ENCODE measurements at regions not wholly inside any gene's neighbourhood (a gene's known extent, or its start where the extent isn't known, plus 50 kb on each side); places are given as distances from the start of the nearest gene placed in this dataset.

DNA sequence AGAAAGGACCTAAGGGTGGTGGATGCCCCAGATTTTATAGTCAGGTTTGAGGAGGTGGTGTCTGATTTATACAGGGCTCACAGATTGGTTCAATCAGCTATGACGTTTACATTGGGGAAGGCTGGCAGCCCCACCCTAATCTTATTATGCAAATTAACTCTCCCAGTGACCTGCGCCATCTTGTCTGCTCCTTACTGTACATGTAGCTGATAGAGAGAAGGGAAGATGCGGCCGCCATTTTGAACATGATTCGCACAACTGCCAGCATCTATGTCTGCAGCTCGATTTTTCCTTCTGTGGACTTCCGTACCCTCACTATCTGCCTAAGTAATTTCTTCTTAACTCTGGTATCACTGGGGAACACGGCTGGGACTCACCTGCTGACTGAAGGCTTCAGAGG is 619.0 kb upstream of the DPP6 start:
- no peaks in the 10 kb centered on the region for H4K20me1 ChIP-seq (ENCODE audit: insufficient read depth)
- no peaks in the 10 kb centered on the region for H3K9me2 ChIP-seq (ENCODE audit: insufficient read depth)
- H3K9ac ChIP-seq: no peak overlapping the region
- no peak overlapping the region for H3K4me2 ChIP-seq (ENCODE audit: unreplicated experiment)
- H3K4me1 ChIP-seq (ENCODE audit: insufficient read depth): no peaks in the 10 kb centered on the region
- no peaks in the 10 kb centered on the region for H3K27me3 ChIP-seq (replicated peaks; ENCODE audit: insufficient read depth)
- no peaks in the 10 kb centered on the region for H3K36me3 ChIP-seq (ENCODE audit: low read depth)
- TF ChIP-seq EZH2 (IDR thresholded peaks at IDR 0.05; ENCODE audit: insufficient read depth, poor library complexity, severe bottlenecking) (no peak), EZH2phosphoT487 (IDR thresholded peaks at IDR 0.05; ENCODE audit: insufficient read depth, low read depth) (no peak)
- no peaks in the 10 kb centered on the region for H3K9me3 ChIP-seq (ENCODE audit: low read depth)
- H3K4me3 ChIP-seq: no peak overlapping the region
- no peak overlapping the region for H2AFZ ChIP-seq
- no peak overlapping the region for H3K27ac ChIP-seq
- H3K79me2 ChIP-seq (ENCODE audit: insufficient read depth): no peaks in the 10 kb centered on the region
- WGBS, 2 experiments (ENCODE audit: low coverage in 1 of 2, low lambda C conversion rate in 2 of 2, missing lambda C conversion rate in 2 of 2): 31 to 37% methylated on average over 8 of the region's 8 CpGs
- in situ Hi-C loops (cut with MboI): no loop called here
- no peak for DNase-seq
- H3F3A ChIP-seq (ENCODE audit: insufficient read depth): no peaks in the 10 kb centered on the region

DNA sequence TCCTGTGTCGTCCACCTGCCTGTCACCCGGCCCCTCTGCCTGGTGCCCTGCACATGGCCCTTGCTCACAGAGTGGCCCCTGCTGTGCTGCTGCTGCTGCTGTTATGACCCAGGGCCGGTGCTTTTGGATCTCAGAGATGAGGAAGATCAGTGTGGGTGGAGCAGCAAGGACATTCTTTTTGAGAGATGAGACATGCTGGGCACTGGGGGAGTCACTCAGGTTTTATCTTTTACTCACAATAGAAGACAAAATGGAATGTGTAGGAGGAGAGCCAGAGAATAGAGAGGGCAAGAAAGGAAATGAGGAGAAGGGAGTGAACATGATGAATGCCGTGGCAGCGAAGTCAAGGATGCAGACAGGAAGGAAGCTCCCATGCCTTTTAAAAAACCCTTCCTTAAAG is 611.5 kb upstream of the DPP6 start:
- 25 to 42% methylated on average over 5 of the region's 5 CpGs for whole genome bisulfite sequencing, 2 experiments (ENCODE audit: low coverage in 1 of 2, low lambda C conversion rate in 2 of 2, missing lambda C conversion rate in 2 of 2)
- Histone ChIP-seq H3K36me3 (ENCODE audit: low read depth) (no peaks in the 10 kb centered on the region), H3K27ac (no peak overlapping the region), H3K4me3 (no peak overlapping the region), H3K79me2 (ENCODE audit: insufficient read depth) (no peaks in the 10 kb centered on the region), H3K27me3 (replicated peaks; ENCODE audit: insufficient read depth) (no peaks in the 10 kb centered on the region), H3K9me2 (ENCODE audit: insufficient read depth) (no peaks in the 10 kb centered on the region), H3K9me3 (ENCODE audit: low read depth) (no peaks in the 10 kb centered on the region), H4K20me1 (ENCODE audit: insufficient read depth) (no peaks in the 10 kb centered on the region), H2AFZ (no peak overlapping the region), H3K4me1 (ENCODE audit: insufficient read depth) (no peaks in the 10 kb centered on the region), H3K4me2 (ENCODE audit: unreplicated experiment) (no peak overlapping the region), H3K9ac (no peak overlapping the region), H3F3A (ENCODE audit: insufficient read depth) (no peaks in the 10 kb centered on the region)
- no peak for DNase-seq
- in situ Hi-C loops (cut with MboI): no loop called here
- TF ChIP-seq EZH2 (IDR thresholded peaks at IDR 0.05; ENCODE audit: insufficient read depth, poor library complexity, severe bottlenecking) (no peak), EZH2phosphoT487 (IDR thresholded peaks at IDR 0.05; ENCODE audit: insufficient read depth, low read depth) (no peak)

DNA sequence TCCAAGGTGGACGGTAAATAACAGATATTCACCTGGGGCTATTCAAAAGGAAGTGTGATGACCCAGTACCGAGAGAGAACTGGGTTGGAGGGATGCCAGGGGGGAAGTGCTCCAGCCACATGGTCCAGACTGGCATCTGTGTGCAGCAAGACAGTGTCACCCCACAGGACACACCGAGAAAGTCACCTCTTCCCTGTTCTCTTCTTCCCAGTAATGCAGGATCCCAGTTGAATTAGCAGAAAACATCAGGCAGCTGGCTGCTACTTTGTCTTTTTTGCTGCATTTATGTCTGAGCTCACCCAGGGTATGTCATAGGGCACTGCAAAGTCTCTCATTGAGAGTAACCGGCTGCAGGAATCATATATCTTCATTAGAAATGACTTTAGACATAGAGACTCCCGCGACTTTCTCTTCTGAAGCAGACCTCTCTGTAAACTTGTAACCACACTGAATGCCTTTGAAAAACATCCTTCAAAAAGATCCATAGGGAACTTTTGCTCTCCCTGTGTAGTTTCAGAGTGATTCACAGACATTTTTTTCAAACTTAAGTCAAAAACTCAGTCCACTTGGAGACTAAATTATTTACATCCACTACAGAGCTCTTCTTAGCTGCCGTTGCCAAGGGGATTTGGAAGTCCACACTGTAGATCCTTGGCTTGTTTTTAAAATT is 609.0 kb upstream of the DPP6 start:
- no peaks in the 10 kb centered on the region for H3K9me2 ChIP-seq (ENCODE audit: insufficient read depth)
- H3F3A ChIP-seq (ENCODE audit: insufficient read depth): no peaks in the 10 kb centered on the region
- no peak overlapping the region for H3K4me3 ChIP-seq
- DNase-seq: no peak
- H3K4me2 ChIP-seq (ENCODE audit: unreplicated experiment): no peak overlapping the region
- no peak overlapping the region for H2AFZ ChIP-seq
- H3K9ac ChIP-seq: no peak overlapping the region
- H3K27me3 ChIP-seq (replicated peaks; ENCODE audit: insufficient read depth): no peaks in the 10 kb centered on the region
- no peaks in the 10 kb centered on the region for H3K79me2 ChIP-seq (ENCODE audit: insufficient read depth)
- no peaks in the 10 kb centered on the region for H3K36me3 ChIP-seq (ENCODE audit: low read depth)
- H4K20me1 ChIP-seq (ENCODE audit: insufficient read depth): no peaks in the 10 kb centered on the region
- in situ Hi-C loops (cut with MboI): no loop called here
- 7 to 12% methylated on average over 7 of the region's 7 CpGs for WGBS, 2 experiments (ENCODE audit: low coverage in 1 of 2, low lambda C conversion rate in 2 of 2, missing lambda C conversion rate in 2 of 2)
- H3K27ac ChIP-seq: no peak overlapping the region
- TF ChIP-seq EZH2phosphoT487 (IDR thresholded peaks at IDR 0.05; ENCODE audit: insufficient read depth, low read depth) (no peak), EZH2 (IDR thresholded peaks at IDR 0.05; ENCODE audit: insufficient read depth, poor library complexity, severe bottlenecking) (no peak)
- no peaks in the 10 kb centered on the region for H3K9me3 ChIP-seq (ENCODE audit: low read depth)
- no peaks in the 10 kb centered on the region for H3K4me1 ChIP-seq (ENCODE audit: insufficient read depth)

DNA sequence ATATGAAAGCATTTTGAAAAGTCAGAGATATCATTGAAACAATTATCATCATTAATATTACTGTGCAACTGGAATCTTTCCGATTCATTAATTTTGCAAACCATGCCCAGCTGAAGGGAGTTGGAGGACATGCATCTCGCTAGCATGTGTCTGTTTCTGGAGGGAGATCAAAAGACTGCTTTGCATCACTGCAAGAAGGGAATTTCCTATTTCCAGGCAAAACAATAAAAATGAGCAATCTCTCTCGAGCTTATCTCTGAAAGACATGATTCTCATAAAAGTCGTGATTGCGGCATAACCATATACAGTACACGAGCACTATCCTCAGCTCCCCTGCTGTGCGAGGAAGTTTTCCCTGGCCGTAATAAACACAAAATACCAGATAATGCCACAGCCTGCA is 607.6 kb upstream of the DPP6 start:
- no peaks in the 10 kb centered on the region for H3K9me2 ChIP-seq (ENCODE audit: insufficient read depth)
- no peaks in the 10 kb centered on the region for H3K27me3 ChIP-seq (replicated peaks; ENCODE audit: insufficient read depth)
- no peak for DNase-seq
- H3K9ac ChIP-seq: no peak overlapping the region
- H3K4me2 ChIP-seq (ENCODE audit: unreplicated experiment): no peak overlapping the region
- H2AFZ ChIP-seq: no peak overlapping the region
- no peak for TF ChIP-seq EZH2phosphoT487 (IDR thresholded peaks at IDR 0.05; ENCODE audit: insufficient read depth, low read depth)
- TF ChIP-seq EZH2 (IDR thresholded peaks at IDR 0.05; ENCODE audit: insufficient read depth, poor library complexity, severe bottlenecking): no peak
- 13 to 16% methylated on average over 8 of the region's 8 CpGs for WGBS, 2 experiments (ENCODE audit: low coverage in 1 of 2, low lambda C conversion rate in 2 of 2, missing lambda C conversion rate in 2 of 2)
- H3K36me3 ChIP-seq (ENCODE audit: low read depth): no peaks in the 10 kb centered on the region
- no peaks in the 10 kb centered on the region for H3K79me2 ChIP-seq (ENCODE audit: insufficient read depth)
- H3F3A ChIP-seq (ENCODE audit: insufficient read depth): no peaks in the 10 kb centered on the region
- H4K20me1 ChIP-seq (ENCODE audit: insufficient read depth): no peaks in the 10 kb centered on the region
- H3K4me1 ChIP-seq (ENCODE audit: insufficient read depth): no peaks in the 10 kb centered on the region
- H3K27ac ChIP-seq: no peak overlapping the region
- in situ Hi-C loops (cut with MboI): no loop called here
- H3K4me3 ChIP-seq: no peak overlapping the region
- H3K9me3 ChIP-seq (ENCODE audit: low read depth): no peaks in the 10 kb centered on the region

DNA sequence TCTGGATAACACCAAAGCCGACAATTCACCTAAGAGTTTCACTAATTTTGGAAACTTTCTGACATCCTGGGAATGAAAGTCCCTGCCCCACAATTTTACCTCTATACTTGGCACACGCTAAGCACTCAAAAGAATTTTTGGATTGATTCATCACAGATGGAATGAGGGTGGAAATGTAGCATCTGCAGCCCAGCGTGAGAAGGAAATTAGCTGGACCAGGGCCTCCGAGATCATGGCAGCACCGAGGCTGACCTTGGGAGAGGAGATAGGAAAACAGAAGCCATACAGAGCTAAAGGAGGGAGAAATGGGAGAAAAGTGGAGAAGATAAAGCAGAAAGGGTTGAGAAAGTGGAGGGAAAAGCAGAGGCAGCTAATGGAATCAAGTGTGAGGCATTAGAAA is 606.6 kb upstream of the DPP6 start:
- in situ Hi-C loops (cut with MboI): no loop called here
- H3K9me3 ChIP-seq (ENCODE audit: low read depth): no peaks in the 10 kb centered on the region
- H3K79me2 ChIP-seq (ENCODE audit: insufficient read depth): no peaks in the 10 kb centered on the region
- H4K20me1 ChIP-seq (ENCODE audit: insufficient read depth): no peaks in the 10 kb centered on the region
- 9 to 14% methylated on average over 5 of the region's 5 CpGs for WGBS, 2 experiments (ENCODE audit: low coverage in 1 of 2, low lambda C conversion rate in 2 of 2, missing lambda C conversion rate in 2 of 2)
- no peak for DNase-seq
- no peak overlapping the region for H3K4me2 ChIP-seq (ENCODE audit: unreplicated experiment)
- H3K27ac ChIP-seq: no peak overlapping the region
- no peaks in the 10 kb centered on the region for H3K4me1 ChIP-seq (ENCODE audit: insufficient read depth)
- no peak overlapping the region for H2AFZ ChIP-seq
- no peak overlapping the region for H3K9ac ChIP-seq
- H3K27me3 ChIP-seq (replicated peaks; ENCODE audit: insufficient read depth): no peaks in the 10 kb centered on the region
- no peaks in the 10 kb centered on the region for H3K9me2 ChIP-seq (ENCODE audit: insufficient read depth)
- no peak overlapping the region for H3K4me3 ChIP-seq
- no peaks in the 10 kb centered on the region for H3K36me3 ChIP-seq (ENCODE audit: low read depth)
- TF ChIP-seq EZH2 (IDR thresholded peaks at IDR 0.05; ENCODE audit: insufficient read depth, poor library complexity, severe bottlenecking): no peak
- no peaks in the 10 kb centered on the region for H3F3A ChIP-seq (ENCODE audit: insufficient read depth)
